ENCODE measurements at regions not wholly inside any gene's neighbourhood (a gene's known extent, or its start where the extent isn't known, plus 50 kb on each side); places are given as distances from the start of the nearest gene placed in this dataset.
A peak's percentile ranks its signal among the peaks of the same experiment; 100 is the strongest.

- DNase-seq = no peak
These were observed 2205.1 kb upstream of the C9orf72 start for GRCh38 chr9:29778281-29778849.

GRCh38 chr9:29793970-29794369 is 2220.7 kb upstream of the C9orf72 start:
- no peak for DNase-seq

- DNase-seq = no peak
These were observed 2223.1 kb upstream of the C9orf72 start for GRCh38 chr9:29796291-29796952.

GRCh38 chr9:29798599-29798998 is 2225.3 kb upstream of the C9orf72 start:
- DNase-seq = no peak

- DNase-seq = no peak
These were observed 2225.9 kb upstream of the C9orf72 start for GRCh38 chr9:29799227-29799626.

GRCh38 chr9:29800821-29801220 is 2227.5 kb upstream of the C9orf72 start:
- no peak for DNase-seq

- no peak for DNase-seq
These were observed 2229.2 kb upstream of the C9orf72 start for GRCh38 chr9:29802454-29802853.

GRCh38 chr9:29806937-29807618 is 2233.8 kb upstream of the C9orf72 start:
- peak in 1 of 2 experiments; percentile 34 for DNase-seq

- DNase-seq = no peak
These were observed 2243.8 kb upstream of the C9orf72 start for GRCh38 chr9:29816954-29817703.

- DNase-seq = no peak
These were observed 2249.2 kb upstream of the C9orf72 start for GRCh38 chr9:29822458-29822857.

GRCh38 chr9:29826421-29826820 is 2253.1 kb upstream of the C9orf72 start:
- DNase-seq = no peak

DNA sequence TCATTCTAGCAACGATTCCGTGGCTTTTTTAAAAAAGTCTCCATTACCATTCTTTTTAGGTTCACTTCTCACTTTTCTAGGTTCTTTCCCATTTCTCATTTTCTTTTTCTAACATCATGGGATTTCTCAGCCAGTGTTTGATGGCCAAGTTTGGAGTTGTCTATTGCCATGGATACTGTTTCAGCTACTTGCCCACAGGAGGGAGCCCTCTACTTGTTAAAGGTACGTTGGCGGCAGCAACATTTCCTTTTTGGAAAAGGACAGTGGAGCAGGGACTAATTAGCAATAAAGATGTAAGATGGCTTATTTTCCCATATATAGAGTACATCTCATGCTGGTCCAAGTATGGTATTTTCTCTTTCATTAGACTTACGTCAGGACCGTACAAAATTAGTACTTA is 2257.5 kb upstream of the C9orf72 start:
- peak; percentile 27 to 64 for DNase-seq

DNA sequence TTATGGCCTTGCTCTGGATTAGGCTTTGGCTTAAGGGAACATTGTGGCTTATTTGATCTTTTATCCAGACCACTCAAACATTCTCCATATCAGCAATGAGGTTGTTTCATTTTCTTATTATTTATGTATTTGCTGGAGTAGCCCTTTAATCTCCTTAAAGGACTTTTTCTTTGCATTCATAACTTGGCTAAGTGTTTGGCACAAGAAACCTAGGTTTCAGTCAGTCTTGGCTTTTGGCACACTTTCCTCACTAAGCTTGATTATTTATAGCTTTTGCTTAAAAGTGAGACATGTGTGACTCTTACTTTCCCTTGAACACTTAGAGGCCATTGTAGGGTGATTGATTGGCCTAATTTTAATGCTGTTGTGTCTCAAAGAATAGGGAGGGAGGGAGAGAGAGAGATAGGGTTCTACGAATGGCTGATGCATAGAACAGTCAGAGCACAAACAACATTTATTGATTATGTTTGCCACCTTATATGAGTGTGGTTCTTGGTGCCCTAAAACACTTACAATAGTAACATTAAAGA is 2265.3 kb upstream of the C9orf72 start:
- no peak for DNase-seq

DNA sequence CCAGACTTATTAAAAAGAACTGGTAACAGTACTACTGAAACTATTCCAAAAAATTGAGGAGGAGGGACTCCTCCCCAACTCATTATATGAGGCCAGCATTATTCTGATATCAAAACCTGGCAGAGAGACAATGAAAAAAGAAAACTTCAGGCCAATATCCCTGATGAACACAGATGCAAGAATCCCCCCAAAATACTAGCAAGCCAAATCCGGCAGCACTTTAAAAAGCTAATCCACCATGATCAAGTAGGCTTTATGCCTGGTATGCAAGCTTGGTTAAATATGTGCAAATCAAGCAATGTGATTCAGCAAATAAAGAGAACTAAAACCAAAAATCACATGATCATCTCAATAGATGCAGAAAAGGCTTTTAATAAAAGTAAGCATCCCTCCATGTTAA is 2271.0 kb upstream of the C9orf72 start:
- no peak for DNase-seq

DNA sequence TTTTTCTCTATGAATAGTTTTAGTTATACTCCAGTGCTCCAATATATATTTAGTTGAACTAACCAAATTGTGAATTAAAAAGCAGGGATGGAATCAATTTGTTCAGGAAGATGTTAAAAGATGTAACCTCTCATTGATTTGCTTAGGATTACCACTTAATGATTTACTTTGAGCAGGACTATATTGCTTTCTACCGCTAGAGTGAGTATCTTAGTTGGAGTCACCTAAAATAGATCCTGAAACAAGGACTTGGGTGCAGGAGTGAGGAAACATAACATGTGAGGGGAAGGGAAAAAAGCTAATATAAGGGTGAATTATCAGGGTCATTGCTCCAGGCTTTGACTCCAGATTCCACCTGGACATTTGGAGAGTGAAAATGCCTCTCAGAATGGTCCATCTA is 2277.4 kb upstream of the C9orf72 start:
- no peak for DNase-seq

DNA sequence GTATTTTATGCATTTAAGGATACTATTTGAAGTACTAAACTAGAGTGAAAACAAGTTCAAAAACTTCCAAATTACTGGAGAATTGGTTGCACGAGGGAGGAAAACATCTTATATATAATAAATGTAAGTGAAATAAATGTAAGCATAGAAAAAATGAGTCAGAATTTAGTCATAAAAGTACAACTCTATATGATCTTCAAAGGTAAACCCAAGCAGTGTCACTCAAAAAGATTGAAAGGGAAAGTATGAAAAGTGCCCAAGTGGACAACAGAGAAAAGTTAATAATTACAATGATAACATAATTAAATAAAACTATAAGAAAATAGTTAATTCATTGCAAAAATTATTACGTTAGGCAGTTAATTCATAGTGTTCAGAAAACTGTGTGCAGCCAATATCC is 2288.5 kb upstream of the C9orf72 start:
- no peak for DNase-seq

DNA sequence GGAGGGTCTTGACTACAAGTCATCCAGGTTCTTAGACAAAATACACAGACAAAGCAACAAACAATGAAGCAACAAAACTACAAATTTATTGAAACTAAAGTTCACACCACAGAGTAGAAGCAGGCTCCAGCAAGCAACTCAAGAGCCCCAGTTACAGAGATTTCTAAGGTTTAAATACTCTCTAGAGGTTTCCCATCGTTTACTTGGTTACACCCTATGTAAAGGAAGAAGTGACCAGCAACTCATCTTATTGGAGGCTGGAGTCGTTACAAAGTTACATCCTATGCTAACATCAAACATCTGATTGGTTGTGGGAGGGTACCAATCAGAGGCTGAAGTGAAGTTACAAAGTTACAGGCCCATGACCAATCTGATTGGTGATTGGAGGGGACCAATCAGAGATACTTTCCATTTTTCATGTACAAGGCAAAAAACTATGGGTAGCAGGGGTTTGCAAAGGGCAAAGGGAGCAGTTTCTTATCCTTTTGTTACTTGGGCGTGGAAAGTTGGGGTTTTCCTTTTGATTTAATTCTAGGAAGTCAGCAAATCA is 2292.6 kb upstream of the C9orf72 start:
- DNase-seq = no peak

GRCh38 chr9:29866556-29866955 is 2293.3 kb upstream of the C9orf72 start:
- DNase-seq = no peak

DNA sequence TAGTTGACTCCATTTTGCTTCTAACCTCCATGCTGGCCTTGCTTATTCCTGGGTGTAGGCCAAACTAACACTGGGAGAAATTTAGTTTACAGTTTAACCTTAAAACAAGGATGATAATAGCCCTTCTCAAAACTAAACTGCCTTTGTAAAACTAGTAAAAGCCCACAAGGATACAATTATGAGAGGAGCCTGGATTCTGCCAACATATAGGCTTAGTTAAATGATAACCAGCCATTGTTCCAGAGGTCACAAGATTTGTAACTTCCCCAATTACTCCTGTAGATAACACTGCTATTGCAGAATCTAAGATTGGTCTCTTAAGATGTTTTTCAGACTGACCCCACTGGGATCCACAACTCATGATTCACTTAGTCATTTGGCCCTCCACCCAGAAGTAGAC is 2300.3 kb upstream of the C9orf72 start:
- no peak for DNase-seq

DNA sequence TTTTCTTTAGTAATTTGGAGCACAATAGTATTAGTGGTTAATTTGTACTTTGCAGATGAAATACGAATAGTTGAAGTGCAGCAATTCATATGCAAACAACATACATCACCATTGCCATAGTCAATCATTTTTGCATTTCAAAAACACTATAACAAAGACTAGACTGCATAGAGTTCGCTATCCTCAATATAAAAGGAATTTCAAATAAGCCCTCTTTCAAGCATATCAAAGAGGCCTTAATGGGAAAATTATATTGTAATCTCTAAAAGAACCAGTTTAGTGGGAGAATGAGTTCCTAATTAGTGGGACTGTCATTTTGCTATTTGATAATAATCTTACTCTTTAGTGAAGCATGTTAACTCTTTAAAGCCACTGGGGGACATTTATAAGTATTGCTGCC is 2302.3 kb upstream of the C9orf72 start:
- DNase-seq = no peak

GRCh38 chr9:29882767-29883166 is 2309.5 kb upstream of the C9orf72 start:
- DNase-seq = no peak

GRCh38 chr9:29906065-29906464 is 2332.8 kb upstream of the C9orf72 start:
- no peak for DNase-seq

- no peak for DNase-seq
These were observed 2354.8 kb upstream of the C9orf72 start for GRCh38 chr9:29928072-29928471.

Measured in NCI-H2081 (cell line).